Parathyroid adenoma (tissue), 2 donors: ENCODE measurements at regions not wholly inside any gene's neighbourhood (a gene's known extent, or its start where the extent isn't known, plus 50 kb on each side); places are given as distances from the start of the nearest gene placed in this dataset.

Experiments used
- H2AFZ ChIP-seq: fragments of 300-600 bp; sonication (generic); one replicate; pipeline ENCODE4 v1.7.0; 2017; ENCODE audit warnings: antibody characterized with exemption, mild to moderate bottlenecking
- H3K27ac ChIP-seq: fragments of 300-600 bp; sonication (generic); one replicate; pipeline ENCODE4 v1.7.0; 2017
- H3K27me3 ChIP-seq: fragments of 300-600 bp; sonication (generic); one replicate; pipeline ENCODE4 v1.7.0; 2017; ENCODE audit warnings: low read length; ENCODE audit not compliant: control insufficient read depth, insufficient read depth
- H3K36me3 ChIP-seq: fragments of 300-600 bp; sonication (generic); one replicate; pipeline ENCODE4 v1.7.0; 2017; ENCODE audit warnings: low read length; ENCODE audit not compliant: control insufficient read depth, insufficient read depth
- H3K4me1 ChIP-seq: fragments of 300-600 bp; sonication (generic); one replicate; pipeline ENCODE4 v1.7.0; 2017; ENCODE audit warnings: control low read depth
- H3K4me2 ChIP-seq: fragments of 300-600 bp; sonication (generic); one replicate; pipeline ENCODE4 v1.7.0; 2017; ENCODE audit warnings: low read length
- H3K4me3 ChIP-seq: fragments of 300-600 bp; sonication (generic); one replicate; pipeline ENCODE4 v1.7.0; 2017; ENCODE audit warnings: low read depth, low read length
- H3K79me2 ChIP-seq: fragments of 300-600 bp; sonication (generic); one replicate; pipeline ENCODE4 v1.7.0; 2017; ENCODE audit warnings: control low read depth
- H3K9ac ChIP-seq: fragments of 300-600 bp; sonication (generic); one replicate; pipeline ENCODE4 v1.7.0; 2017; ENCODE audit warnings: mild to moderate bottlenecking
- H3K9me3 ChIP-seq: fragments of 300-600 bp; sonication (generic); one replicate; pipeline ENCODE4 v1.7.0; 2017; ENCODE audit warnings: low read length; ENCODE audit not compliant: control insufficient read depth
- CTCF ChIP-seq: fragments of 300-600 bp; sonication (generic); IDR thresholded peaks from one replicate; pipeline ENCODE4 v1.7.0; 2017; ENCODE audit warnings: antibody characterized with exemption, mild to moderate bottlenecking
- donor health status: primary hyperparathyroidism.

- H3K27me3 ChIP-seq = no peaks in the 10 kb centered on the region
- H3K9ac ChIP-seq = no peak overlapping the region
- no peak overlapping the region for H3K4me2 ChIP-seq
- H3K27ac ChIP-seq = no peak overlapping the region
- no peaks in the 10 kb centered on the region for H3K79me2 ChIP-seq
- no peak for TF ChIP-seq CTCF
- H3K4me3 ChIP-seq = no peak overlapping the region
- no peaks in the 10 kb centered on the region for H3K4me1 ChIP-seq
- H3K9me3 ChIP-seq = no peaks in the 10 kb centered on the region
- H3K36me3 ChIP-seq = no peaks in the 10 kb centered on the region
- H2AFZ ChIP-seq = no peak overlapping the region
Observed at GRCh38 chr19:31575846-31576335, 226.7 kb upstream of the TSHZ3 start.

- Histone ChIP-seq H3K27ac (no peak overlapping the region), H2AFZ (no peak overlapping the region), H3K79me2 (no peaks in the 10 kb centered on the region), H3K4me3 (no peak overlapping the region), H3K27me3 (no peaks in the 10 kb centered on the region), H3K36me3 (no peaks in the 10 kb centered on the region), H3K9ac (no peak overlapping the region), H3K9me3 (no peaks in the 10 kb centered on the region), H3K4me1 (no peaks in the 10 kb centered on the region), H3K4me2 (no peak overlapping the region)
- no peak for TF ChIP-seq CTCF
Observed at GRCh38 chr19:31578326-31578725, 229.1 kb upstream of the TSHZ3 start.

GRCh38 chr19:31583148-31583547 lies 233.9 kb upstream of the TSHZ3 start:
- H3K36me3 ChIP-seq = no peaks in the 10 kb centered on the region
- H3K4me3 ChIP-seq = no peak overlapping the region
- H2AFZ ChIP-seq = no peak overlapping the region
- H3K4me1 ChIP-seq = no peaks in the 10 kb centered on the region
- H3K27ac ChIP-seq = no peak overlapping the region
- H3K4me2 ChIP-seq = no peak overlapping the region
- no peaks in the 10 kb centered on the region for H3K9me3 ChIP-seq
- no peaks in the 10 kb centered on the region for H3K27me3 ChIP-seq
- no peak for TF ChIP-seq CTCF
- no peaks in the 10 kb centered on the region for H3K79me2 ChIP-seq
- no peak overlapping the region for H3K9ac ChIP-seq

- H3K9ac ChIP-seq = no peak overlapping the region
- TF ChIP-seq CTCF = no peak
Observed at GRCh38 chr19:31586282-31586681, 237.0 kb upstream of the TSHZ3 start.

GRCh38 chr19:31589109-31589508 lies 239.9 kb upstream of the TSHZ3 start:
- no peaks in the 10 kb centered on the region for H3K79me2 ChIP-seq
- no peak for TF ChIP-seq CTCF
- H3K36me3 ChIP-seq = no peaks in the 10 kb centered on the region
- H3K4me2 ChIP-seq = no peak overlapping the region
- no peak overlapping the region for H3K9ac ChIP-seq
- no peak overlapping the region for H3K27ac ChIP-seq
- no peaks in the 10 kb centered on the region for H3K9me3 ChIP-seq
- H3K4me1 ChIP-seq = no peaks in the 10 kb centered on the region
- no peak overlapping the region for H2AFZ ChIP-seq
- no peaks in the 10 kb centered on the region for H3K27me3 ChIP-seq
- H3K4me3 ChIP-seq = no peak overlapping the region

More at GRCh38 chr19:31586282-31586681, 237.0 kb upstream of the TSHZ3 start:
- no peaks in the 10 kb centered on the region for H3K27me3 ChIP-seq
- no peaks in the 10 kb centered on the region for H3K36me3 ChIP-seq
- H3K4me1 ChIP-seq = no peaks in the 10 kb centered on the region
- H3K4me3 ChIP-seq = no peak overlapping the region
- no peak overlapping the region for H3K27ac ChIP-seq
- H3K4me2 ChIP-seq = no peak overlapping the region
- H2AFZ ChIP-seq = no peak overlapping the region
- no peaks in the 10 kb centered on the region for H3K9me3 ChIP-seq
- H3K79me2 ChIP-seq = no peaks in the 10 kb centered on the region
